Suprapubic skin (tissue), 4 donors: ENCODE measurements at regions not wholly inside any gene's neighbourhood (a gene's known extent, or its start where the extent isn't known, plus 50 kb on each side); places are given as distances from the start of the nearest gene placed in this dataset.

Source experiments
- POLR2A ChIP-seq, 2 donors: fragments of 450-650 bp; IDR thresholded peaks; one replicate each; pipeline ENCODE4 v1.6.1; 2017; ENCODE audit warnings: antibody characterized with exemption in 2 of 2, mild to moderate bottlenecking in 2 of 2, moderate library complexity in 2 of 2
- POLR2AphosphoS5 ChIP-seq, 3 donors: sonication (generic); formaldehyde crosslinking; IDR thresholded peaks; one replicate each; pipeline ENCODE4 v1.6.1; 2017; ENCODE audit warnings: antibody characterized with exemption in 3 of 3

GRCh38 chr20:20875716-20876115 lies 163.3 kb upstream of the RALGAPA2 start:
- TF ChIP-seq POLR2A (IDR thresholded peaks at IDR 0.05), result no peak
- no peak for TF ChIP-seq POLR2AphosphoS5 (IDR thresholded peaks at IDR 0.05)
